ENCODE measurements at regions not wholly inside any gene's neighbourhood (a gene's known extent, or its start where the extent isn't known, plus 50 kb on each side); places are given as distances from the start of the nearest gene placed in this dataset.

DNA sequence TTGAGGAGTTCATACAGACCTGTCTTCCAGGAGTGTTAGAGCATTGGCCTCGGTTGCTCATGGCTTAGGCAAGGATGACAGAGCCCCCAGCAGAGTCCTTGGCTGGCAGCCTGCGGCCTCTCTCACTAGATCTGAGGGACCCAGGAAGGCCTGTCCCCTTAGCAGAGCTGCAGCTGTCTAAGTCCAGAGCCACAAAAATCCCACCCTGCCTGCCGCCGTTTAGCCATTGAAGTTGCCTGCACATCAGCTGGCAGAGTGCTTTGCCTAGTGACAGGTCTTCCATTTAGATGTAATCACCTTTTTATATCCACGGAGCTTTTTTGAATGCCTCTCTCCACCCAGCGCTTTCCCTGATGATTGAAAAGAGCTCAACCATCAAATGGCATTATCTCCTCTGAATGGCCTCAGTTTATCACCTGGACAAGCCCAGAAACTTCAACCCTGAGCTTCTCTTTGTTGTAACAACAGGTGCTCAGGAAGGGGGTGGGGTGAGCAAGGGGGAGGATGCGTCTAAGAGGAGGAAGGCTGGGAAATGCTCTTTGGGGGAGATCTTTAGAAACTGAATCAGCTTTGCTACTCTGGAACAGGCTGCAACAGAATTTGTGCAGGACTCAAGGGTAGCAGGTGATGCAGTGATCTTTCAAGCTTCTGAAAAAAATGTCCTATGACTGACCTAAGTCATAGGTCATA, 71.9 kb downstream of the TNP1 start:
- no peak overlapping the region for H3K4me3 ChIP-seq (ENCODE audit: low read depth, low read length)
- no peak for DNase-seq (ENCODE audit: low read depth)
- TF ChIP-seq, protein P1, sequence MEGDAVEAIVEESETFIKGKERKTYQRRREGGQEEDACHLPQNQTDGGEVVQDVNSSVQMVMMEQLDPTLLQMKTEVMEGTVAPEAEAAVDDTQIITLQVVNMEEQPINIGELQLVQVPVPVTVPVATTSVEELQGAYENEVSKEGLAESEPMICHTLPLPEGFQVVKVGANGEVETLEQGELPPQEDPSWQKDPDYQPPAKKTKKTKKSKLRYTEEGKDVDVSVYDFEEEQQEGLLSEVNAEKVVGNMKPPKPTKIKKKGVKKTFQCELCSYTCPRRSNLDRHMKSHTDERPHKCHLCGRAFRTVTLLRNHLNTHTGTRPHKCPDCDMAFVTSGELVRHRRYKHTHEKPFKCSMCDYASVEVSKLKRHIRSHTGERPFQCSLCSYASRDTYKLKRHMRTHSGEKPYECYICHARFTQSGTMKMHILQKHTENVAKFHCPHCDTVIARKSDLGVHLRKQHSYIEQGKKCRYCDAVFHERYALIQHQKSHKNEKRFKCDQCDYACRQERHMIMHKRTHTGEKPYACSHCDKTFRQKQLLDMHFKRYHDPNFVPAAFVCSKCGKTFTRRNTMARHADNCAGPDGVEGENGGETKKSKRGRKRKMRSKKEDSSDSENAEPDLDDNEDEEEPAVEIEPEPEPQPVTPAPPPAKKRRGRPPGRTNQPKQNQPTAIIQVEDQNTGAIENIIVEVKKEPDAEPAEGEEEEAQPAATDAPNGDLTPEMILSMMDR (IDR thresholded peaks at IDR 0.05; ENCODE audit: low read depth, low read length, missing control alignments), result no peak

DNA sequence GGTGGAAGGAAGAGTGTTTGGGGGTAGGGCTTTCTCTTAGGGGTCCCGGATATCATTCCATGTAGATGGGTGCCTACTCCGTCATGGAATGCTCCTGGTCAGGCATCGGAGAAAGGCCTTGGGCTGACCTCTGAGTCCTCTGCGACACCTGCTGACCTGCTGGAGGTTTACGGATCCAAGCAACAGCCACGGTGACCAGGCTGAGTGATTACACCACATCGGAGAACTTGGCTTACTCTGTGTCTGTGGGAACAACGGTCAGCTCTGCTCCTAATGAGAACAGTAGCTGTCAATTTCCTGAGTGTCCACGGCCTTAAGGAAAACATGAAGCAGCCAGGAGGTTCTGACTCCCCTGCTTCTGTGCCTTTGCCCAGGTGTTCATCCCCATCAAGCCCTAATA, 73.2 kb downstream of the TNP1 start:
- TF ChIP-seq, protein P1 (IDR thresholded peaks at IDR 0.05; ENCODE audit: low read depth, low read length, missing control alignments), result no peak
- no peak overlapping the region for H3K4me3 ChIP-seq (ENCODE audit: low read depth, low read length)
- no peak for DNase-seq (ENCODE audit: low read depth)

DNA sequence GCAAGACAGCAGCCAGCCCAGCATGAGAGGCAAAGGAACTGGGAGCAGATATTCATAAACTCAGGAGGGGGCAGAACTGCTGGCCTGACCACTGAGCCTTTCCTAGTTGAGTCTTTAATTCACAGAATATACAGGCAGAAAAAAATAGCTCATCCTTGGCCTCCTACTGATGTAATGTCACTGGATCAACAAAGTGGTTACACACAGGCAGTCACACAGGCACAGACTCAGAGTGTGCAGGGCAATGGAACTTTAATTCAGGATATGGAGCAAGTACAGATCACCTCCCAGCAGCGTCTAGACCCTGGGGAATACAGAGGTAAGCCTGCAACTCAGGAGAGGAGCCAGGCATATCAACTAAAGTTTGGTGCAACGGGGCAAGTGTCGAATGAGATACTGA, 75.4 kb downstream of the TNP1 start:
- TF ChIP-seq, protein P1 (IDR thresholded peaks at IDR 0.05; ENCODE audit: low read depth, low read length, missing control alignments), result no peak
- no peak for DNase-seq (ENCODE audit: low read depth)
- no peak overlapping the region for H3K4me3 ChIP-seq (ENCODE audit: low read depth, low read length)

DNA sequence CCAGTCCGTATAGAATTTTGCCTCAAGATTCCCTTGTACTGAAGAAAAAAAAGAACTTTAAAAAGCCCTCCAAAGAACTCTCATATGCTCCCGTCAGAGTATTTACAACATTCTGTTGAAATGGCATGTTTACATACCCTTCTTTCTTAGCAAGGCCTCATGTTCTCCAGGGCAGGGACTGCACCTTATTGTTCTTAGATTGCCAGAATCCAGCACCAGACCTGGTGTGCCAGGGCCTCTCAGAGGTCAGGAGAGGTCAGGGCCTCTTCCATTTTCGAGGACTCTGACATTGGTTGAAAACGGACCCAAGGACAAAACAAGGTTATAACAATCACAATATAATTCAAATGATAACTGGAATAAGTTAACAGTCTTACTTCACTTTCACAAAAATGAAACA, 78.2 kb downstream of the TNP1 start:
- TF ChIP-seq, protein P1 (IDR thresholded peaks at IDR 0.05; ENCODE audit: low read depth, low read length, missing control alignments), result no peak
- H3K4me3 ChIP-seq (ENCODE audit: low read depth, low read length), result no peak overlapping the region
- no peak for DNase-seq (ENCODE audit: low read depth)

DNA sequence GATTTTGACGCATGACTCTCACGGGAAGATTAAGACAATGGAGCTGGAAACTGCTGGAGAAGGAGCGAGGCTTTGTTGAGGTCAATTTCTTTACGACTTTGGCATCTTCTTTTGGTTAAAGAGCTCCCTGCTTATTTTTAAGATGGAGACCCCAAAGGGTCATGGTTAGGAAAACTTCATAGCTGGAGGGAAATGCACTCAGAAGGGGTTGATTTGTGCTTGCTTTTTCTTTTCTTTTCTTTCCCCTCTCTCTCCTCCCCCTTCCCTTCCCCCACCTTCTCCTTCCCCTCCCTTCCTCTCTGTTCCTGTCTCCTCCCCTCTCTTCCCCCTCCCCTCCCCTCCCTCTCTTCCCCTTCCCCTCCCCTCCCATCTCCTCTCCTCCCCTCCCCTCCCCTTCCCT, 79.0 kb downstream of the TNP1 start:
- TF ChIP-seq, protein P1 (IDR thresholded peaks at IDR 0.05; ENCODE audit: low read depth, low read length, missing control alignments), result no peak
- no peak overlapping the region for H3K4me3 ChIP-seq (ENCODE audit: low read depth, low read length)

DNA sequence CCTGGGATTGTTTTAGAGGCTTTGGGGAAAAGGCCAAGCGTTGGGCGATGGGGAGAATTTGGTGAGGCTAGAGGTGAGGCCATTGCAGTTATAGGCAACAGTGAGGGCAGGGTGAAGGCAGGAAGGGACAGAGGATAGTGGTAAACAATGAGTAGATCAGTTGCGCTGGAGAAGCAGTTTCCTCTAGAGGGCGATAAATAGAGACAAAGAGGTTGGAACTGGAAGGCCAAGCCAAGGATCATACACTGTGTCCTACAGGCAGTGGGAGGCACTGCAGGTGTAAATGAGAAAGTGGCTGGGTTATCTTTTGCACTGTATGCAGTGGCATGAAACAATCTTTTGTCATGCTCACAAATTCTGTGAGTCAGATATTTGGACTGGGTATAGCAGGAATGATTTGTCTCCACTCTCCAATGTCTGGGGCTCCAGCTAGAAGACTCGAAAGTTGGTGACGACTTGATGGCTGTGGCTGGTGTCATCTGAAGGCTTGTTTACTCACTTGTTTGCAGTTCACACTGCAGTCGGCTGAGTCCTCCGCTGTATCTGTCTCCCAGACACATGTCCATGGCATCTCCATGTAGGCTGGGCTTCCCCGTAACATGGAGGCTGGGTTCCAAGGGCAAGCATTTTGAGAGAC, 82.1 kb downstream of the TNP1 start:
- no peak overlapping the region for H3K4me3 ChIP-seq (ENCODE audit: low read depth, low read length)
- TF ChIP-seq, protein P1 (IDR thresholded peaks at IDR 0.05; ENCODE audit: low read depth, low read length, missing control alignments), result peak; percentile 94
- DNase-seq (ENCODE audit: low read depth), result peak; percentile 21

More for the DNA sequence above, 79.0 kb downstream of the TNP1 start:
- DNase-seq (ENCODE audit: low read depth), result no peak

All from GM12864 (cell line).